ENCODE measurements at regions not wholly inside any gene's neighbourhood (a gene's known extent, or its start where the extent isn't known, plus 50 kb on each side); places are given as distances from the start of the nearest gene placed in this dataset.

GRCh38 chr1:60345049-60345448 lies 271.5 kb upstream of the C1orf87 start:
- Mint-ChIP-seq H3K4me3 (no peak overlapping the region), H3K9me3 (no peaks in the 10 kb centered on the region), H3K27me3 (ENCODE audit: low read depth) (no peaks in the 10 kb centered on the region), H3K4me1 (no peaks in the 10 kb centered on the region), H3K27ac (no peak overlapping the region), H3K36me3 (no peaks in the 10 kb centered on the region)
- no peak for TF ChIP-seq ZNF512 (CRISPR knock-in tag; IDR thresholded peaks at IDR 0.05; ENCODE audit: borderline replicate concordance)
- TF ChIP-seq, protein P1, sequence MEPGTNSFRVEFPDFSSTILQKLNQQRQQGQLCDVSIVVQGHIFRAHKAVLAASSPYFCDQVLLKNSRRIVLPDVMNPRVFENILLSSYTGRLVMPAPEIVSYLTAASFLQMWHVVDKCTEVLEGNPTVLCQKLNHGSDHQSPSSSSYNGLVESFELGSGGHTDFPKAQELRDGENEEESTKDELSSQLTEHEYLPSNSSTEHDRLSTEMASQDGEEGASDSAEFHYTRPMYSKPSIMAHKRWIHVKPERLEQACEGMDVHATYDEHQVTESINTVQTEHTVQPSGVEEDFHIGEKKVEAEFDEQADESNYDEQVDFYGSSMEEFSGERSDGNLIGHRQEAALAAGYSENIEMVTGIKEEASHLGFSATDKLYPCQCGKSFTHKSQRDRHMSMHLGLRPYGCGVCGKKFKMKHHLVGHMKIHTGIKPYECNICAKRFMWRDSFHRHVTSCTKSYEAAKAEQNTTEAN (CRISPR knock-in tag; IDR thresholded peaks at IDR 0.05), result no peak
- TF ChIP-seq NR3C1 (CRISPR knock-in tag; conservative IDR thresholded peaks at IDR 0.05; ENCODE audit: low read depth), result no peak
- TF ChIP-seq NFATC4 (CRISPR knock-in tag; IDR thresholded peaks at IDR 0.05), result no peak
- TF ChIP-seq, protein P2, sequence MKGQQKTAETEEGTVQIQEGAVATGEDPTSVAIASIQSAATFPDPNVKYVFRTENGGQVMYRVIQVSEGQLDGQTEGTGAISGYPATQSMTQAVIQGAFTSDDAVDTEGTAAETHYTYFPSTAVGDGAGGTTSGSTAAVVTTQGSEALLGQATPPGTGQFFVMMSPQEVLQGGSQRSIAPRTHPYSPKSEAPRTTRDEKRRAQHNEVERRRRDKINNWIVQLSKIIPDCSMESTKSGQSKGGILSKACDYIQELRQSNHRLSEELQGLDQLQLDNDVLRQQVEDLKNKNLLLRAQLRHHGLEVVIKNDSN (CRISPR knock-in tag; IDR thresholded peaks at IDR 0.05), result no peak
- TF ChIP-seq HMGA2 (CRISPR knock-in tag; IDR thresholded peaks at IDR 0.05), result no peak
- TF ChIP-seq, protein P3, sequence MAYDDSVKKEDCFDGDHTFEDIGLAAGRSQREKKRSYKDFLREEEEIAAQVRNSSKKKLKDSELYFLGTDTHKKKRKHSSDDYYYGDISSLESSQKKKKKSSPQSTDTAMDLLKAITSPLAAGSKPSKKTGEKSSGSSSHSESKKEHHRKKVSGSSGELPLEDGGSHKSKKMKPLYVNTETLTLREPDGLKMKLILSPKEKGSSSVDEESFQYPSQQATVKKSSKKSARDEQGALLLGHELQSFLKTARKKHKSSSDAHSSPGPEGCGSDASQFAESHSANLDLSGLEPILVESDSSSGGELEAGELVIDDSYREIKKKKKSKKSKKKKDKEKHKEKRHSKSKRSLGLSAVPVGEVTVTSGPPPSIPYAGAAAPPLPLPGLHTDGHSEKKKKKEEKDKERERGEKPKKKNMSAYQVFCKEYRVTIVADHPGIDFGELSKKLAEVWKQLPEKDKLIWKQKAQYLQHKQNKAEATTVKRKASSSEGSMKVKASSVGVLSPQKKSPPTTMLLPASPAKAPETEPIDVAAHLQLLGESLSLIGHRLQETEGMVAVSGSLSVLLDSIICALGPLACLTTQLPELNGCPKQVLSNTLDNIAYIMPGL (CRISPR knock-in tag; IDR thresholded peaks at IDR 0.05), result no peak
- TF ChIP-seq ZNF396 (CRISPR knock-in tag; IDR thresholded peaks at IDR 0.05; ENCODE audit: borderline replicate concordance), result no peak
- no peak for TF ChIP-seq PRDM15 (CRISPR knock-in tag; IDR thresholded peaks at IDR 0.05)
- TF ChIP-seq FOXP1 (CRISPR knock-in tag; IDR thresholded peaks at IDR 0.05; ENCODE audit: borderline replicate concordance), result no peak
- TF ChIP-seq, protein P4, sequence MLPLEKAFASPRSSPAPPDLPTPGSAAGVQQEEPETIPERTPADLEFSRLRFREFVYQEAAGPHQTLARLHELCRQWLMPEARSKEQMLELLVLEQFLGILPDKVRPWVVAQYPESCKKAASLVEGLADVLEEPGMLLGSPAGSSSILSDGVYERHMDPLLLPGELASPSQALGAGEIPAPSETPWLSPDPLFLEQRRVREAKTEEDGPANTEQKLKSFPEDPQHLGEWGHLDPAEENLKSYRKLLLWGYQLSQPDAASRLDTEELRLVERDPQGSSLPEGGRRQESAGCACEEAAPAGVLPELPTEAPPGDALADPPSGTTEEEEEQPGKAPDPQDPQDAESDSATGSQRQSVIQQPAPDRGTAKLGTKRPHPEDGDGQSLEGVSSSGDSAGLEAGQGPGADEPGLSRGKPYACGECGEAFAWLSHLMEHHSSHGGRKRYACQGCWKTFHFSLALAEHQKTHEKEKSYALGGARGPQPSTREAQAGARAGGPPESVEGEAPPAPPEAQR (CRISPR knock-in tag; IDR thresholded peaks at IDR 0.05), result no peak
- TF ChIP-seq, protein P5, sequence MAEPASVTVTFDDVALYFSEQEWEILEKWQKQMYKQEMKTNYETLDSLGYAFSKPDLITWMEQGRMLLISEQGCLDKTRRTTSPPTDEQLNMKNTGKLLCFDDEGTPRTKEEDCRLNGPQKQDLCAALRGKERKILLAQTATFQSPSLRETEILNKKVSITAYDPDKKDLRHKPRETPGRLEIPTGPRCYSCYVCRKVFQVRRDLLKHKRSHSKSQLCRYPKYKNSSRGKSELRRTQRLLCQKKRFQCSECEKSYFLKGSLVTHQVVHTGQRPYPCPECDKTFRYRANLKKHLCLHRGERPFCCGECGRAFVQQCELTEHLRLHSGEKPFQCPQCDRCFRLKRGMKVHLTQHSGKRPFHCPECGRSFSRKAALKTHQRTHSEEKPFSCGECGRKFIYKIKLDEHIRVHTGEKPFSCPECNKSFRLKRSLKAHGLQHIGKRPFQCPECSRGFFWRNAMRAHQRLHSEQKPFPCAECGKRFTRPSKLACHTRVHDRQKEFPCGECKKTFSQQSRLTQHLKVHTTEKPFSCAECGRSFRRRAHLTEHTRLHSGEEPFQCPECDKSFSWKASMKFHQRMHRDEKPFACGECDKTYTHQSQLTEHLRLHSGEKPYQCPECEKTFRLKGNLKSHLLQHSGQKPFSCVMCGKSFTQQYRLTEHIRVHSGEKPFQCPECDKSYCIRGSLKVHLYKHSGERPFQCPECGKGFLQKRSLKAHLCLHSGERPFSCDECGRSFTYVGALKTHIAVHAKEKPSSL (CRISPR knock-in tag; conservative IDR thresholded peaks at IDR 0.05), result no peak
- TF ChIP-seq ZNF263 (CRISPR knock-in tag; IDR thresholded peaks at IDR 0.05; ENCODE audit: low read depth), result no peak
- TF ChIP-seq PRRX2 (CRISPR knock-in tag; IDR thresholded peaks at IDR 0.05), result no peak
- TF ChIP-seq ZNF219 (CRISPR knock-in tag; IDR thresholded peaks at IDR 0.05; ENCODE audit: borderline replicate concordance), result no peak
- ChIA-PET POLR2A (no interaction called here), CTCF (no interaction called here)
- ATAC-seq, result no peak
- no peak for DNase-seq (ENCODE audit: low spot score)
